NCI-H82 treated with DMSO at 0.1 percent for 48 hours (cell line): ENCODE measurements at regions not wholly inside any gene's neighbourhood (a gene's known extent, or its start where the extent isn't known, plus 50 kb on each side); places are given as distances from the start of the nearest gene placed in this dataset.
A peak's percentile ranks its signal among the peaks of the same experiment; 100 is the strongest.

Experiments used
- DNase-seq: peaks from one replicate; lab custom pipeline; 2025; ENCODE audit not compliant: unreplicated experiment; lab: John Stamatoyannopoulos, UW

DNA sequence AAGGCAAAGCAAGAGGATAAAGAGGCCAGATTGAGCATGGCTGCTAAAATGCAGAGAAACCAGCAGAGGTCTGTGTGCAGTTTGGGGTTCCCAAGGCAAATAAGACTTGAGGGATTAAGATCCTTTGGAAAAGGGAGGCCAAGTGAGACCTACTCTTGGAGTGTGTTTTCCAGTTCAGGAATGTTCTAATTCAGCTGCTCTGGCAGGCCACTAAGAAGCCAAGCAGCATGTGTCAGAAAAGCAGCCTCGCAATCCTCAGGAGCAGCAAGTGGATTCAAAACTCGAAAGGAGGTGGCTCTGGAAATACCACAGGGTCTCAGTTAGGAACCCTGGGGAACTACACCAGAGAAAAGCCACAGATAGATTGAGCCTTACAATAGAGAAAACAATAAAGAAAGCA lies 569.2 kb downstream of the METTL4 start:
- DNase-seq: peak; percentile 45

GRCh38 chr18:2002604-2003003 lies 568.7 kb downstream of the METTL4 start:
- DNase-seq: no peak

GRCh38 chr18:2009942-2010697 lies 561.2 kb downstream of the METTL4 start:
- no peak for DNase-seq

DNA sequence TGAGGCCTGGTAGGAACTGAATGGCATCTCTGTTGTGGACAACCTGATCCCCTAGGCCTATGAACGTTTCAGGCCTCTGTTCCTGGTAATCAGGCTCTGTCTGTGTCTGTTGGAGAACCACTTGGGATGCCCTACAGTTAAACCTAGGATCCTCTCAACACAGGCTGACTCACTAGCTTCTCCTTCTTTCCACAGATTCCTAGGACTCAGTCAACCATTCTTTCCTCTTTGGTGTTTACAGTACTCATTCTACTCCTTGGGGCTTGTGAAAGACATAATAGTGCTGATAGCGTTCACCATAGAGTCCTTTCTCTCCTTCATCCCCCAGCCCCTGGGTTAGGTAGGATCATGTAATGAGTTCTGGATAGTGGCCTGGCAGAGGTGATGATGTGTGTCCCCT lies 544.3 kb downstream of the METTL4 start:
- no peak for DNase-seq

- no peak for DNase-seq
Measured at GRCh38 chr18:2027756-2028155, 543.5 kb downstream of the METTL4 start.

DNA sequence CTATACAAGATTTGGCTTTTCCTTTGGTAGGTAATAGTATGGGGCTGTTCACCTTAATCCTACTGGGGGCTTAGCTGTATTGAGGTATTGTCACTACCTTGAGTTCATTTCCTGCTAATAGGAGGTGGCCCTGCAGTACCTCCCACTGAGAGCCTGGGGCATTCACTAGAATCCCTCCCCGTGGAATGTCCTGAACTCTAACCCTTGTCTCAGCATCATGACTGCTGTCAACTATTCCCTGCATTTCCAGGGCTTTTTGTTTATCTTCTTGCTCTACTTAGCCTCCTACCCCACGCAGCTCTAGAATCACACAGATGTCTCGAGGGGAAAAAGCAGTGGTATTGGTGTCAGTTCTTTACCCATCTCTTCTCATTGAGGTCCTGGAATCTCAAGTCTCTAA lies 542.3 kb downstream of the METTL4 start:
- no peak for DNase-seq

DNA sequence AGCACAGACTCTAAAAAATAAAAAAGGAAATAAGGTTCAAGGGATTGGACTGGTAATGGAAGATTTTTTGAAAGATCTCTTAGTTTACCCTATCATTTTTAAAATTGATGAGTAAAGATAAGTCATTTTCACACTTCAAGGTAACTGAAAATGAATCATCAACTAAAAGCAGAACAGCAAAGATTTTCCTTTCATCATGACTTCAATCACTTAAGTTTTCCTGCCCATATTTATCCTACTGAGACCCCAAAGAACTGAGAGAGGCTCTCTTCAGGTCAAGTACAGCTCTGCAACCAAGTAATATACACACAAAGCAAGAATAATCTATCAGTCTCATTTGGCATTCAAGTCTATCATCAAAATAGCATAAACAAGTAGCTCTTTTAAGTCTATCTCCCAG lies 540.7 kb downstream of the METTL4 start:
- no peak for DNase-seq

DNA sequence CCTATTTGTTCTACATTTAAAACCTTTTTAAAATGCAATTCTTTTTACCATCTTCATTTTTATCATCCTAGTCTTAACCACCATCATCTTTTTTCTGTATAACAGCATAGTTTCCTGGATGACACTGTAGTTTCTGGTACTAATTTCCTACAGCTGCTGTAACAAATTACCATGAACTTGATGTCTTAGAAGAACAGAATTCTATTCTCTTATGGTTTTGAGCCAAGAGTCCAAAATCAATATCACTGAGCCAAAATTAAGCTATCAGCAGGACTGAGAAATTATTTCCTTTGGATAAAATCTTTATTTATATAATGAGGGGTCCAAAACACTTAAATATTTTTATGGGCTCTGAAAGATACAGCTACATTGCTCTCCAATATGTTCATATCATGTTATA lies 539.3 kb downstream of the METTL4 start:
- DNase-seq: no peak

DNA sequence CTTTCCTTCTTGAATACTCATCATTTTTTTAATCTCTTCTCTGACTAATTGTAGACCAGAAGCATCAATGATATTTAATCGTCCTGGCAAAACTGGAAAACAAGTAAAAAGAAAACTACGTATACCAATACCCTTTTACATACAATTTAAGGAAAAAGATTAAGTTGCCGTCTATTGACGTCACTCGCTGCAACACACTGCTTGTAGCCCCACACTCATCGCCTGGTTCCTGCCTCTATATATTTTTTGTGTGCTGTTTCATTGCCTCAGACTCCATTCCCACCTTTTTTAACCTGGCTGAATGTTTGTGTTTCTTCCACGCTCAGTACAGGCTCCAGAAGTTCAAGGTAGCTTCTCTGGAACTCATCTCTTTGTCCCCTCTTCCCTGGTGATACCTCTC lies 536.2 kb downstream of the METTL4 start:
- no peak for DNase-seq

DNA sequence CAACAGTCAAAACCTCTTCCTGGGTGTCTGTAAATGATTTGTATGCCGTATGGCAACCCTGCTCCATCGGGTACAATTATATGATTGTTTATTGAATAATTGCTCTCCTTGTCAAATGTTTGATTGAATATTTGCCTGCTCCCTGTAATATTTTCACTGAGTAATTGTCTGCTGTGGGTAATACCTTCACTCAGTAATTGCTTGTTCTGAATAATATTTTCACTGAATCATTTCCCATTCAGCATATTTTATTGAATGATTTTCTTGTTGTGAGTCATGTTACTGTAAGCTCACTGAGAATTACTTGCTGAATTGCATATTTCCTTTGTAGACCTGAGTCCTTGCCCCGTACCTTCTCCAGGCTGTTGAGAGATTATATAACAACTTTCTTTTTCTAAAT lies 535.2 kb downstream of the METTL4 start:
- no peak for DNase-seq

DNA sequence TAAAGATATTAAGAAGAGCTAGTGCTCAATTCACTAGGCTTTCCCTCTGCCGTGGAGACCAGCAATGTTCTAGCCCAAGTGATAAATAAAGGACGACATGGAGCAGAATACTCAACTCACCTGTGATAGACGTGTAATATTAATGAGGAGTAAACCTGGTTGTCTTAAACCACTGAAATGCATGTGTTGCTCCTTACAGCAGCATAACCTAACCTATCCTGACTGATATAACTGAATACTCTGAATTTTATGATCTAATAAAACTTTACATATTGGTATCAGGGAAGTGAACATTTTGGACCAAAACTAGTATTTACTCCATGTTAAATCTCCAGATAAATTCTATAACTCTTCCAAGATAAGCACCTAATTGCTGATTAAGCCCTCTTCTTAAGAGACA lies 531.0 kb downstream of the METTL4 start:
- no peak for DNase-seq

GRCh38 chr18:2049986-2050385 lies 521.3 kb downstream of the METTL4 start:
- no peak for DNase-seq

- no peak for DNase-seq
Measured at GRCh38 chr18:2050702-2051201, 520.6 kb downstream of the METTL4 start.

- no peak for DNase-seq
Measured at GRCh38 chr18:2053490-2054089, 517.7 kb downstream of the METTL4 start.

GRCh38 chr18:2059336-2059735 lies 512.0 kb downstream of the METTL4 start:
- no peak for DNase-seq

GRCh38 chr18:2060086-2060485 lies 511.2 kb downstream of the METTL4 start:
- DNase-seq: no peak

DNA sequence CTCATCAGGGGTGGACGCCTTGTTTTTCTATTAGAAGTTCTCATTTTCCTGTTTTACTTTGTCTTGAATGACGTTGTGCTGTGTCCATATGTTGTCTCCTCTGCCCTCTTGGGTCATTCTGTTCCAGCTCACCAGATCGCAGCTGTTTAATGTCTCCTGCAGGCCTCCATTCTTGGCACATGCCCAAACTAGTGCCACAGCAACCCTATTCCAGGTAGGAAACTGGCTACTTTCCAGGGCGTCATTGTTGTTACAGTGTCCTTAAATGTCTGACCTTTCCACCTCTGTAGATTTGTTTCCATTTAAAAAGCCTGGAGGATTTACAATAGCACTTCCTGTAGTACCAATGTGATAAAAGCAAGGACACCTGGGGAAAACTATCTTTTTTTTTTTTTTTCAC lies 500.7 kb downstream of the METTL4 start:
- peak; percentile 57 for DNase-seq

- no peak for DNase-seq
Measured at GRCh38 chr18:2075499-2075898, 495.8 kb downstream of the METTL4 start.

GRCh38 chr18:2082676-2083075 lies 488.6 kb downstream of the METTL4 start:
- no peak for DNase-seq

GRCh38 chr18:2083691-2084090 lies 487.6 kb downstream of the METTL4 start:
- peak; percentile 16 for DNase-seq

GRCh38 chr18:2086439-2086838 lies 484.9 kb downstream of the METTL4 start:
- DNase-seq: no peak

DNA sequence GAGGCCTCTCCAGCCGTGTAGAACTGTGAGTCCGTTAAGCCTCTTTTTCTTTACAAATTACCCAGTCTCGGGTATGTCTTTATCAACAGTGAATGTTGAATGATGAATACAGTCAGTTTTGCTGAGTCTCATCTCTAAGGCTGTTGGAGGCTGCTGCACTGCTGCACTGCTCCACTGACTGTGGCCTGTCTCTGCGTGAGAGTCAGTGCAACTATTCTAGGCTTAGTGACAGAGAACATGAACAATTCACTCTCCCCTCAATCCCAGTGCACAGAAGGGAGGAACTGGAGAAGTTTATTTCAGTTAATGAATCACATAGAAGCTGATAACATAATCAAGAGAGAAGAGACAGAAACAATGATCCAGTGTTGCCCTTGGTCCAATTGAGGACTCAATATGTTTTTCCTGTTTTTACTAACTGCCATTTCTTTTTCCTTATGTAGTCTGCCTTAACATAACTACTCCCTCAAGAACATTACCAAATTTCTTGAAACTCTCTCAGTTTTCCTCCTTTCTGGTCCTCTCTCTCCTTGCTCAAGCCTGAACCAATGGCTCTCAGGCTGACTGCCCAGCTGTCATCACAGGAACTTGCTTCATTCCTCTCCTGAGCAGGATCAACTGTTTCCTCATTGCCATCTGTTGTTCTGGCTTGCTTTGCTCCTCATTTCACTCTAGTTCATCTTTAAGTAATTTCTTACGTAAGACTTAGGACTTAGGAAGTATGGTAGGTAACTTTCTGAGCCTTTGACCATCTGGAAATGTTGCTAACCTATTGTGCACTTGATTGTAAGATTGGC lies 483.2 kb downstream of the METTL4 start:
- DNase-seq: peak; percentile 81
